ENCODE measurements at regions not wholly inside any gene's neighbourhood (a gene's known extent, or its start where the extent isn't known, plus 50 kb on each side); places are given as distances from the start of the nearest gene placed in this dataset.
"Not testable (repeated sequence)": the region's sequence is repeated elsewhere in the genome, so short reads cannot be mapped to it uniquely, and the experiment has no call there.

DNA sequence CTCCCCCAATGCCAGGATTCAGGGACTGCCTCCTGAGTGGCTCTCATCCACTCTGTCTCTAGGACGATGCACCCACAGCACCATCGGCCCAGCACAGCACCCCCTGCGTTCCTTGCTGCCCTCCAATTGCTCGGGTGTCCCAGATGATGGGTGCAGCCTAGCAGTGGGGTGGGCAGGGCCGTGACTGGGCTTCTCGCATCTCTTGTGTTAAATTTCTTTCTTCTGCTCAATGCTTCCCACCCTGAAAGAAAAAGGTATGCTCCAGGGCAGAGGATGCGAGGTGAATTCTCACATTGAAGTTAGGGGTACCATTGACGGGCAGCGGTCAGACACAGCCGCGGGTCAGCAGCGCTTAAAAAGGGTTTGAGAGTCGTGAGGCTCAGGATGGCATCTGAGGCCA is 232.4 kb upstream of the SGCG start:
- Histone ChIP-seq H3K27ac (ENCODE audit: low read depth in 1 of 2, low read length in 1 of 2) (no peak overlapping the region), H3K27me3 (ENCODE audit: control insufficient read depth in 2 of 2, insufficient read depth in 1 of 2, low read length in 1 of 2) (no peaks in the 10 kb centered on the region), H3K4me1 (ENCODE audit: control insufficient read depth in 2 of 2, insufficient read depth in 2 of 2, low read length in 2 of 2) (no peaks in the 10 kb centered on the region), H3K9me3 (ENCODE audit: control insufficient read depth in 2 of 2, insufficient read depth in 1 of 2, low read length in 1 of 2) (peaks cover 0 to 3% of the 10 kb centered on the region in 2 donors), H3K4me3 (ENCODE audit: low read length in 2 of 2) (no peak overlapping the region), H3K36me3 (ENCODE audit: control insufficient read depth in 2 of 2, insufficient read depth in 2 of 2, low read length in 1 of 2) (no peaks in the 10 kb centered on the region)
- WGBS, result 93% methylated on average over 13 of the region's 13 CpGs
- DNase-seq (ENCODE audit: low read depth in 6 of 9, low spot score in 9 of 9), result no peak

DNA sequence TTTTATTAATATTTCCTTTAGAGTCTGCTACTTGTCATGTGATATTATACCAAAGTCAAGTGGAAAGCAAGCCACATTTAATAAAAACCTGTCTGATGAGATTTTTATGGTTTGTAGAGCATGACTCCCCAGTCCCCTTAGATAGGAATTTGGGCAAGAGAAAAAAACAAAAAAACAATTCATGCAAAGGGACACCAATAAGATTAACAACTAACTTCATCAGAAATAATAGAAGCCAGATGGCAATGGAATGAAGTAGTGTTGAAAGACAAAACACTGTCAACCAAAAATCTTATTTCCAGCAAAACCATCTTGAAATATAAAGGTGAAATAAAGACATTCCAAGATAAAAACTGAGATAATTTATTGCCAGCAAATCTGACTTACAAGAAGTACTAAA is 228.8 kb upstream of the SGCG start:
- H3K9me3 ChIP-seq (ENCODE audit: control insufficient read depth in 2 of 2, insufficient read depth in 1 of 2, low read length in 1 of 2); H3K4me1 ChIP-seq (ENCODE audit: control insufficient read depth in 2 of 2, insufficient read depth in 2 of 2, low read length in 2 of 2); H3K4me3 ChIP-seq (ENCODE audit: low read length in 2 of 2); DNase-seq (ENCODE audit: low read depth in 6 of 9, low spot score in 9 of 9); H3K27me3 ChIP-seq (ENCODE audit: control insufficient read depth in 2 of 2, insufficient read depth in 1 of 2, low read length in 1 of 2); H3K27ac ChIP-seq (ENCODE audit: low read depth in 1 of 2, low read length in 1 of 2); H3K36me3 ChIP-seq (ENCODE audit: control insufficient read depth in 2 of 2, insufficient read depth in 2 of 2, low read length in 1 of 2): not testable (repeated sequence)

DNA sequence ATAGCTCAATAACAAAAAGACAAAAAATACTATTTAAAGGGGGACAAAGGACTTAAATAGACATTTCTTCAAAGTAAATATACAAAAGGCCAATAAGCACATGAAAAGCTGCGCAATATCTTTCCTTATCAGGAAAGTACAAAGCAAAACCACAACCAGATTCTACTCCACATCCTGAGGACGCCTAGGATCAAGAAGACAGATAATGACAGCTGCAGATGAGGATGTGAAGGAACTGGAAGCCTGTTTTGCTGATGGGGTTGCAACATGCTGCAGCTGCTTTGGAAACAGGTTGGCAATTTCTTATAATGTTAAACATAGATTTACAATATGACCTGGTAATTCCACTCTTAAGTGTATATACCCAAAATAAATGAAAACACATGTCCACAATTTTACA is 225.6 kb upstream of the SGCG start:
- DNase-seq (ENCODE audit: low read depth in 6 of 9, low spot score in 9 of 9); H3K4me3 ChIP-seq (ENCODE audit: low read length in 2 of 2); H3K27me3 ChIP-seq (ENCODE audit: control insufficient read depth in 2 of 2, insufficient read depth in 1 of 2, low read length in 1 of 2); H3K36me3 ChIP-seq (ENCODE audit: control insufficient read depth in 2 of 2, insufficient read depth in 2 of 2, low read length in 1 of 2); H3K4me1 ChIP-seq (ENCODE audit: control insufficient read depth in 2 of 2, insufficient read depth in 2 of 2, low read length in 2 of 2); H3K27ac ChIP-seq (ENCODE audit: low read depth in 1 of 2, low read length in 1 of 2); H3K9me3 ChIP-seq (ENCODE audit: control insufficient read depth in 2 of 2, insufficient read depth in 1 of 2, low read length in 1 of 2): not testable (repeated sequence)
- 12% methylated on average over 2 of the region's 2 CpGs for WGBS

DNA sequence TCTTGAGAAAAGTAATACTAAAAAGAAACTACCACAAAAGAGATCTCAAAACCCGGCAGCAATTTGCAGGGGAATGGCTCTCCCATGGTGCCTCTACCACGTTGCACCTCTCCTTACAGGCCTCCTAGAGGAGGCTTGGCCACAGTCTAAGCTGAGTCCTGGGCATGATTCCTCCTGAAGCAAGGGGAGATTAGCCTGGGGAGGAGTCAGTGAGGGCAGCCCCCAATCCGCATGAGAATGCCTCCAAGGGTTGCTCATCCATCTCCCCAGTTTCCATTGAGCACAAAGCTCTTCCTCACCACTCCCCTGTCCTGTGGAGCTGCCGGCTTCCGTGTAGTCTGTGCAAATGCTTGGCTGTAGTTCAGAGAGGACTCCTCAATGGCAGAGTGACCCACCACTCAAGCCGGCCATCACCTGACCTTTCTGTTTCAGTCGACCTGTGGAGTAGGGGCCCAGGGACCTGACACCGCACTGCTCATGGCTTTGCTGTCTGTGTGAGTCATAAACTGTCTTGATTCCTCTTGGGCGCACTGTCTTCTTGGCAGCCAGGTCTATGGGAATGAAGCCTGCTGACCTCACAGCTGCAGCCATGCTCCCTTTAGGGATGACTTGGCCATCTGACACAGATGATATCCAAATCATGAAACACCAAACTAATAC is 224.2 kb upstream of the SGCG start:
- not testable (repeated sequence) for H3K27me3 ChIP-seq (ENCODE audit: control insufficient read depth in 2 of 2, insufficient read depth in 1 of 2, low read length in 1 of 2); DNase-seq (ENCODE audit: low read depth in 6 of 9, low spot score in 9 of 9); H3K4me3 ChIP-seq (ENCODE audit: low read length in 2 of 2); H3K4me1 ChIP-seq (ENCODE audit: control insufficient read depth in 2 of 2, insufficient read depth in 2 of 2, low read length in 2 of 2); H3K36me3 ChIP-seq (ENCODE audit: control insufficient read depth in 2 of 2, insufficient read depth in 2 of 2, low read length in 1 of 2); H3K9me3 ChIP-seq (ENCODE audit: control insufficient read depth in 2 of 2, insufficient read depth in 1 of 2, low read length in 1 of 2); H3K27ac ChIP-seq (ENCODE audit: low read depth in 1 of 2, low read length in 1 of 2)
- WGBS, result 89% methylated on average over 9 of the region's 9 CpGs

DNA sequence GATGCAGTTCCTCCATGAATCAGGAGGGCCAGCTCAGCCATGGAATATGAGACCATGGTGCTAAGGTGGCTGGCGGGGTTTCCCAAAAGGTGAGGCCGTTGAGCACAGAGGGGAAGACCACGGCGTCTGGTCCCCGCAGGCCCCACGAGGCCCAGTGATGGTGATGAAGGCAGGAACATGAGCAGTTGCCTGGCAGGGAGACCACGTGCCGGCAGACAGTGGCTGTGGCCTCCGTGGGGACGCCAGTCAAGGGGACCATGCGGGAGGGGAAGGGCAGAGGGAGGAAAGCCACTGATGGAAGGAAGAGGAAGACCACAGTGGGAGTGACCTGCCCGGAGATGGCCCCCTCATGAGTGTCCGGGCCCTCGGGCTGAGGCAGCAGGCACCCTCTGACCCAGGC is 220.9 kb upstream of the SGCG start:
- not testable (repeated sequence) for H3K27me3 ChIP-seq (ENCODE audit: control insufficient read depth in 2 of 2, insufficient read depth in 1 of 2, low read length in 1 of 2); H3K4me1 ChIP-seq (ENCODE audit: control insufficient read depth in 2 of 2, insufficient read depth in 2 of 2, low read length in 2 of 2); H3K36me3 ChIP-seq (ENCODE audit: control insufficient read depth in 2 of 2, insufficient read depth in 2 of 2, low read length in 1 of 2); DNase-seq (ENCODE audit: low read depth in 6 of 9, low spot score in 9 of 9); H3K4me3 ChIP-seq (ENCODE audit: low read length in 2 of 2); H3K27ac ChIP-seq (ENCODE audit: low read depth in 1 of 2, low read length in 1 of 2); H3K9me3 ChIP-seq (ENCODE audit: control insufficient read depth in 2 of 2, insufficient read depth in 1 of 2, low read length in 1 of 2)
- 94% methylated on average over 11 of the region's 14 CpGs for WGBS

DNA sequence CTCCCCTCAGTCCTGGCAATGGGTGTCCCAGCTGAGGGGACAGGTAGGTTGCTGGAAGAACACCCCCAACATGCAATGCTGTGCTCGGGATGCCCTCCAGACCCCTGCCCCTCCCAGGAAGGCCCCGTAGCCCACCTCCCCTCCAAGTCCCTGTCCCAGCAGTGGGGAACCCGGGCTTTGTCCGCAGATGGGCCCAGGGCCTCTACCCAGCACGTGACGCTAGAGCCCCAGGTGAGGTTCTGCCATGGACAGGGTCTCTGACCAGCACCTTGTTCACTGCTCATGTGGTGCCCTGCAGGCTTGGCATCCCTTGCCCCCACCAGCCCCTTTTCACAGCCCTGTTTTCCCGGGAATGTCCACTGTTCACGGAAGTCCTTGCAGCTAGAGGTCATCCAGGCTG is 220.0 kb upstream of the SGCG start:
- Histone ChIP-seq H3K9me3 (ENCODE audit: control insufficient read depth in 2 of 2, insufficient read depth in 1 of 2, low read length in 1 of 2) (no peaks in the 10 kb centered on the region), H3K27me3 (ENCODE audit: control insufficient read depth in 2 of 2, insufficient read depth in 1 of 2, low read length in 1 of 2) (no peaks in the 10 kb centered on the region), H3K4me1 (ENCODE audit: control insufficient read depth in 2 of 2, insufficient read depth in 2 of 2, low read length in 2 of 2) (no peaks in the 10 kb centered on the region), H3K27ac (ENCODE audit: low read depth in 1 of 2, low read length in 1 of 2) (no peak overlapping the region), H3K4me3 (ENCODE audit: low read length in 2 of 2) (no peak overlapping the region), H3K36me3 (ENCODE audit: control insufficient read depth in 2 of 2, insufficient read depth in 2 of 2, low read length in 1 of 2) (no peaks in the 10 kb centered on the region)
- WGBS, result 94% methylated on average over 8 of the region's 8 CpGs
- DNase-seq (ENCODE audit: low read depth in 6 of 9, low spot score in 9 of 9), result no peak

DNA sequence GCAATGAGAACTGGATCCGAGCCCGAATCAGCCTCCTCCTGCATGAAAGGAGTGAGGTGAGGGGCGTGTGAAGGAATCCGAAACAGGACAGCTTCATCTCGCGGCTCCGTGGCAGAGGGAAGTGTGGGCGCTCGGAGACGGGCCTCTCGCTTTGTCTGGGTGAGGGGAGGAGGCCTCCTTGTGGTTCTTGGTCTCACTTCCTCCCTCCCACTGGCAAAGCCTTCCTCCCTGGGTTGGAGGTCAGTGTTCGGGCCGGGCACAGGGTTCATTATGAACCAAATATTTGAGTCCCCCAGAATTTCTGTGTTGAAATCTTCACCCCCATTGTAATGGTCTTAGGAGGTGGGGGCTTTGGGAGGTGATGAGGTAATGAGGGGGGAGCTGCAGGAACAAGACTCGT is 219.4 kb upstream of the SGCG start:
- not testable (repeated sequence) for H3K4me1 ChIP-seq (ENCODE audit: control insufficient read depth in 2 of 2, insufficient read depth in 2 of 2, low read length in 2 of 2); H3K27ac ChIP-seq (ENCODE audit: low read depth in 1 of 2, low read length in 1 of 2); H3K36me3 ChIP-seq (ENCODE audit: control insufficient read depth in 2 of 2, insufficient read depth in 2 of 2, low read length in 1 of 2); H3K27me3 ChIP-seq (ENCODE audit: control insufficient read depth in 2 of 2, insufficient read depth in 1 of 2, low read length in 1 of 2); H3K9me3 ChIP-seq (ENCODE audit: control insufficient read depth in 2 of 2, insufficient read depth in 1 of 2, low read length in 1 of 2); DNase-seq (ENCODE audit: low read depth in 6 of 9, low spot score in 9 of 9); H3K4me3 ChIP-seq (ENCODE audit: low read length in 2 of 2)
- WGBS, result 45% methylated on average over 10 of the region's 14 CpGs

DNA sequence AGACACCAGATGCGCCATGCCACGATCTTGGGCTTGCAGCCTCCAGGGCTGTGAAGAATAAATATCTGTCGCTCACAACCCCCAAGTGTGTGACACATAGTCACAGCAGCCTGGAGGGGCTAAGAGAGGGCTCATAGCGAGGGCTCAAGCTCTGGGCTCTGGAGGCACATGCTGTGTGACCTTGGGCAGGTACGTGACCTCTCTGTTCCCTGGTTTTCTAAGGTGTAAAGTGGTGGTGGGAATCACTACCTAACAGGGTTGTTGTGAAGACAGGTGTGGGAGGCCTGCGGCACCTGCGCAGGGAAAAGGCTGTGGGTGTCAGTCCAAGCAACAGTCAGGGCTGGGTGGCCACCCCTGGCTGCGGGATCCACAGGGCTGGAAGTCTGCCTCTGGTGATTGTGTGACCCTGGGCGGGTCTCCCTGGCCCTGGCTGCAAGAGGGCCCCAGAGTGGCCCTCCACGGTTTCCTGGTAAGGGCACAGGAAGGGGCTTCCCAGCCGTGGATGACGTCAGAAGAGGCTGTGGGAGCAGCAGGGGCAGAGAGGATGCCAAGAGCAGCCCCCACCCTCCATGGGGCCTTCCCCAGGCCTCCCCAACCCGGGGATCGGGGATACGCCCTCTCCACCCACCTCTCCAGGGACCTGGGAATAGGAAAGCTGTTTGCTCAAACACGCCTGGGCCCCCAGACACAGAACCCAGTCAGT is 218.8 kb upstream of the SGCG start:
- Histone ChIP-seq H3K27me3 (ENCODE audit: control insufficient read depth in 2 of 2, insufficient read depth in 1 of 2, low read length in 1 of 2) (no peaks in the 10 kb centered on the region), H3K9me3 (ENCODE audit: control insufficient read depth in 2 of 2, insufficient read depth in 1 of 2, low read length in 1 of 2) (no peaks in the 10 kb centered on the region), H3K27ac (ENCODE audit: low read depth in 1 of 2, low read length in 1 of 2) (no peak overlapping the region), H3K36me3 (ENCODE audit: control insufficient read depth in 2 of 2, insufficient read depth in 2 of 2, low read length in 1 of 2) (no peaks in the 10 kb centered on the region), H3K4me1 (ENCODE audit: control insufficient read depth in 2 of 2, insufficient read depth in 2 of 2, low read length in 2 of 2) (no peaks in the 10 kb centered on the region), H3K4me3 (ENCODE audit: low read length in 2 of 2) (no peak overlapping the region)
- 81% methylated on average over 16 of the region's 16 CpGs for WGBS
- DNase-seq (ENCODE audit: low read depth in 6 of 9, low spot score in 9 of 9), result no peak

DNA sequence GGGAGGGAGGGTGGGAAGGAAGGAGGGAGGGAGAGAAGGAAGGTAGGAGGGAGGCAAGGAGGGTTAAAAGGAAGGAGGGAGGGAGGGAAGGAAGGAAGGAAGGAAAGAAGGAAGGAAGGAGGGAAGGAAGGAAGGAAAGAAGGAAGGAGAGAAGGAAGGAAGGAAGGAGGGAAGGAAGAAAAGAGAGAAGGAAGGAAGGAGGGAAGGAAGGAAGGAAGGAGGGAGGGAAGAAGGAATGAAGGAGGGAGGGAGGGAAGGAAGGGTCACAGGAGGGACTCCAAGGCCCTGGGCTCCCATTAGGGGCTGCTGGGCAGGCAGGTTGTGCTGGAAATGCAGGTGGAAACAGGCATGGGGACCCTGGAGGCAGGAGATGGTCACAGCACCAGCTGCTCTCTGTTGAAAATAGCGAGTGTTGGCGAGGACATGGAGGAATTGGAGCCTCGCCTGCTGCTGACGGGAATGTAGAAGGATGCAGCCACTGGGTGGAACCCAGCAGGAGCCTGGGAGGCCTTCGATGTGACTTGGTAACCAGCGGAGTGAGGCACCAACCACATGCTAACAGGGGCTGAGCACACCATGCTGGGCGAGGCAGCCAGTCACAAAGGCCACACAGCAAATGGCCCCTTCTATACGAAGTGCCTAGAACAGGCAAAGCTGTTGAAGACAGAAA is 217.3 kb upstream of the SGCG start:
- not testable (repeated sequence) for H3K36me3 ChIP-seq (ENCODE audit: control insufficient read depth in 2 of 2, insufficient read depth in 2 of 2, low read length in 1 of 2); H3K9me3 ChIP-seq (ENCODE audit: control insufficient read depth in 2 of 2, insufficient read depth in 1 of 2, low read length in 1 of 2); H3K27ac ChIP-seq (ENCODE audit: low read depth in 1 of 2, low read length in 1 of 2); H3K4me3 ChIP-seq (ENCODE audit: low read length in 2 of 2); DNase-seq (ENCODE audit: low read depth in 6 of 9, low spot score in 9 of 9); H3K4me1 ChIP-seq (ENCODE audit: control insufficient read depth in 2 of 2, insufficient read depth in 2 of 2, low read length in 2 of 2); H3K27me3 ChIP-seq (ENCODE audit: control insufficient read depth in 2 of 2, insufficient read depth in 1 of 2, low read length in 1 of 2)
- 92% methylated on average over 8 of the region's 8 CpGs for WGBS
